Nephron (organoid): ENCODE measurements at regions not wholly inside any gene's neighbourhood (a gene's known extent, or its start where the extent isn't known, plus 50 kb on each side); places are given as distances from the start of the nearest gene placed in this dataset.

Experiments
- H3K27ac Mint-ChIP-seq, 3 experiments: 2 replicates each; pipeline ENCODE4 v1.8.0; 2020; ENCODE audit warnings: mixed read lengths in 3 of 3, mild to moderate bottlenecking in 2 of 3, moderate library complexity in 1 of 3
- H3K27me3 Mint-ChIP-seq: 2 replicates; pipeline ENCODE4 v1.8.0; 2021; ENCODE audit warnings: low read depth, mild to moderate bottlenecking, moderate library complexity, mixed read lengths
- H3K36me3 Mint-ChIP-seq: 2 replicates; pipeline ENCODE4 v1.8.0; 2020; ENCODE audit warnings: low read depth, mixed read lengths
- H3K4me1 Mint-ChIP-seq: 2 replicates; pipeline ENCODE4 v1.8.0; 2020; ENCODE audit warnings: mixed read lengths
- H3K4me3 Mint-ChIP-seq, 3 experiments: 2 replicates each; pipeline ENCODE4 v1.8.0; 2020; ENCODE audit warnings: mild to moderate bottlenecking in 3 of 3, mixed read lengths in 3 of 3, moderate library complexity in 2 of 3
- H3K9me3 Mint-ChIP-seq: 2 replicates; pipeline ENCODE4 v1.8.0; 2020; ENCODE audit warnings: mixed read lengths
- TF ChIP-seq, protein P1 (sequence below), 3 experiments: fragments of 200-600 bp; sonication (generic); IDR thresholded peaks; one replicate each; pipeline ENCODE4 v1.5.0; 2021; ENCODE audit warnings: antibody characterized with exemption in 3 of 3; ENCODE audit not compliant: unreplicated experiment in 3 of 3

- Mint-ChIP-seq H3K4me1 (peaks cover 25% of the 10 kb centered on the region), H3K27me3 (peaks cover 68% of the 10 kb centered on the region), H3K9me3 (peaks cover 12% of the 10 kb centered on the region), H3K27ac (no peak overlapping the region), H3K4me3 (no peak overlapping the region), H3K36me3 (no peaks in the 10 kb centered on the region)
- TF ChIP-seq, protein P1, sequence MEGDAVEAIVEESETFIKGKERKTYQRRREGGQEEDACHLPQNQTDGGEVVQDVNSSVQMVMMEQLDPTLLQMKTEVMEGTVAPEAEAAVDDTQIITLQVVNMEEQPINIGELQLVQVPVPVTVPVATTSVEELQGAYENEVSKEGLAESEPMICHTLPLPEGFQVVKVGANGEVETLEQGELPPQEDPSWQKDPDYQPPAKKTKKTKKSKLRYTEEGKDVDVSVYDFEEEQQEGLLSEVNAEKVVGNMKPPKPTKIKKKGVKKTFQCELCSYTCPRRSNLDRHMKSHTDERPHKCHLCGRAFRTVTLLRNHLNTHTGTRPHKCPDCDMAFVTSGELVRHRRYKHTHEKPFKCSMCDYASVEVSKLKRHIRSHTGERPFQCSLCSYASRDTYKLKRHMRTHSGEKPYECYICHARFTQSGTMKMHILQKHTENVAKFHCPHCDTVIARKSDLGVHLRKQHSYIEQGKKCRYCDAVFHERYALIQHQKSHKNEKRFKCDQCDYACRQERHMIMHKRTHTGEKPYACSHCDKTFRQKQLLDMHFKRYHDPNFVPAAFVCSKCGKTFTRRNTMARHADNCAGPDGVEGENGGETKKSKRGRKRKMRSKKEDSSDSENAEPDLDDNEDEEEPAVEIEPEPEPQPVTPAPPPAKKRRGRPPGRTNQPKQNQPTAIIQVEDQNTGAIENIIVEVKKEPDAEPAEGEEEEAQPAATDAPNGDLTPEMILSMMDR (IDR thresholded peaks at IDR 0.05; ENCODE audit: unreplicated experiment in 3 of 3) = no peak
Observed at GRCh38 chr20:61161726-61162390, 90.2 kb upstream of the CDH4 start.

GRCh38 chr20:61162451-61162850, 89.6 kb upstream of the CDH4 start:
- Mint-ChIP-seq H3K27me3 (peaks cover 69% of the 10 kb centered on the region), H3K36me3 (no peaks in the 10 kb centered on the region), H3K9me3 (peaks cover 11% of the 10 kb centered on the region), H3K4me3 (no peak overlapping the region), H3K4me1 (peaks cover 25% of the 10 kb centered on the region), H3K27ac (no peak overlapping the region)
- TF ChIP-seq, protein P1 (IDR thresholded peaks at IDR 0.05; ENCODE audit: unreplicated experiment in 3 of 3) = no peak

GRCh38 chr20:61163031-61163430, 89.0 kb upstream of the CDH4 start:
- Mint-ChIP-seq H3K27ac (no peak overlapping the region), H3K9me3 (peaks cover 6% of the 10 kb centered on the region), H3K27me3 (peaks cover 69% of the 10 kb centered on the region), H3K36me3 (no peaks in the 10 kb centered on the region), H3K4me1 (peaks cover 25% of the 10 kb centered on the region), H3K4me3 (no peak overlapping the region)
- TF ChIP-seq, protein P1 (IDR thresholded peaks at IDR 0.05; ENCODE audit: unreplicated experiment in 3 of 3) = no peak

DNA sequence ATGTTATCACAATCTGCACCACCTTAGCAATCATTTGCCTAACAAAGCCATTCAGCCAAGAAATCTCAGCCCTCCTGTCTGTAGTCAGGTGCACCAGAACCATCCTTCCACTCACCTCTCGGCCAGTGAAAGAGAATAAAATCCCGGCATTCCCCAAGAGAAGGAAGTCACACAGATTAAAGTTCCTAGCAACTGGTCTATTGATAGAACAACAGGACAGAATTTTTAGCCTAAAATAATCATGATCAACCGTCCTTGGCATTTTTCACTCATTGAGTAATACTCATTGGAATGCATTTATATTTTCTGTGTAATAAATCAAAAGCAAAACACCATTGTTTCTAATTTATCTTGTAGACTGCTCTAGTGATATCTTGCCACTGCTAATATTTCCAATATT, 85.7 kb upstream of the CDH4 start:
- H3K27ac Mint-ChIP-seq = no peak overlapping the region
- peaks cover 83% of the 10 kb centered on the region for H3K27me3 Mint-ChIP-seq
- no peak overlapping the region for H3K4me3 Mint-ChIP-seq
- H3K4me1 Mint-ChIP-seq = peaks cover 18% of the 10 kb centered on the region
- TF ChIP-seq, protein P1 (IDR thresholded peaks at IDR 0.05; ENCODE audit: unreplicated experiment in 3 of 3) = no peak
- H3K36me3 Mint-ChIP-seq = no peaks in the 10 kb centered on the region
- no peaks in the 10 kb centered on the region for H3K9me3 Mint-ChIP-seq

DNA sequence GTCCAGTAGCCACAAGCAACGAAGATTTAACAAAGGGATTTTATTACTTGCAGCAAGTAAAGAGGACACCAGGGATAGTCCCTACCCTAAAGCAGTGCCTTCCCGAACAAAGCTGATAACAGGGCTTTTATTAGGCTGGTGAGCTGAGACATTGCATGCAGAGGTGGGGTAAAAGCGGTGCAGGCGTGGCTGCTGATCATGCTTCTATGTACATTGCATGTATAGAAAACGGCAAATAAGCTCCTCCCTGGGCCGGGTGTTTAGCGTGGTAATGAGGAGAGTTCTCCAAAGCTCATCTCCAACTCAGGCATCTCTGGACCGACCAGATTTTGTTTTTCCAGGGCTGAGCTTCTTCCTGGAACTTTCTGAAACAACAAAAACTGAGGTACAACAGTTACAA, 83.5 kb upstream of the CDH4 start:
- H3K9me3 Mint-ChIP-seq = no peaks in the 10 kb centered on the region
- TF ChIP-seq, protein P1 (IDR thresholded peaks at IDR 0.05; ENCODE audit: unreplicated experiment in 3 of 3) = no peak

GRCh38 chr20:61169874-61170273, 82.2 kb upstream of the CDH4 start:
- Mint-ChIP-seq H3K9me3 (no peaks in the 10 kb centered on the region), H3K27ac (no peak overlapping the region), H3K4me3 (no peak overlapping the region), H3K36me3 (no peaks in the 10 kb centered on the region), H3K4me1 (no peaks in the 10 kb centered on the region), H3K27me3 (peaks cover 66% of the 10 kb centered on the region)
- TF ChIP-seq, protein P1 (IDR thresholded peaks at IDR 0.05; ENCODE audit: unreplicated experiment in 3 of 3) = no peak

More for the DNA sequence above, 83.5 kb upstream of the CDH4 start:
- Mint-ChIP-seq H3K36me3 (no peaks in the 10 kb centered on the region), H3K27me3 (peaks cover 73% of the 10 kb centered on the region), H3K27ac (no peak overlapping the region), H3K4me1 (peaks cover 5% of the 10 kb centered on the region), H3K4me3 (no peak overlapping the region)
